ENCODE measurements at regions not wholly inside any gene's neighbourhood (a gene's known extent, or its start where the extent isn't known, plus 50 kb on each side); places are given as distances from the start of the nearest gene placed in this dataset.

- Histone ChIP-seq H3K4me1 (ENCODE audit: control insufficient read depth, insufficient read depth, low read length) (no peaks in the 10 kb centered on the region), H3K27ac (ENCODE audit: low read depth, low read length) (no peak overlapping the region), H3K36me3 (ENCODE audit: control insufficient read depth, insufficient read depth, low read length) (no peaks in the 10 kb centered on the region), H3K9me3 (ENCODE audit: control insufficient read depth, insufficient read depth, low read depth, low read length) (no peaks in the 10 kb centered on the region), H3K27me3 (ENCODE audit: control insufficient read depth, insufficient read depth, low read length) (no peaks in the 10 kb centered on the region), H3K9ac (ENCODE audit: low read length) (no peak overlapping the region), H3K4me3 (ENCODE audit: low read depth, low read length) (no peak overlapping the region)
Measured at GRCh38 chr2:64300066-64300465, 153.9 kb upstream of the LGALSL start.

- H3K27me3 ChIP-seq (ENCODE audit: control insufficient read depth, insufficient read depth, low read length) = no peaks in the 10 kb centered on the region
- no peak overlapping the region for H3K4me3 ChIP-seq (ENCODE audit: low read depth, low read length)
- no peaks in the 10 kb centered on the region for H3K4me1 ChIP-seq (ENCODE audit: control insufficient read depth, insufficient read depth, low read length)
- H3K9ac ChIP-seq (ENCODE audit: low read length) = no peak overlapping the region
- H3K27ac ChIP-seq (ENCODE audit: low read depth, low read length) = no peak overlapping the region
- no peaks in the 10 kb centered on the region for H3K9me3 ChIP-seq (ENCODE audit: control insufficient read depth, insufficient read depth, low read depth, low read length)
- no peaks in the 10 kb centered on the region for H3K36me3 ChIP-seq (ENCODE audit: control insufficient read depth, insufficient read depth, low read length)
Measured at GRCh38 chr2:64303250-64303649, 150.7 kb upstream of the LGALSL start.

DNA sequence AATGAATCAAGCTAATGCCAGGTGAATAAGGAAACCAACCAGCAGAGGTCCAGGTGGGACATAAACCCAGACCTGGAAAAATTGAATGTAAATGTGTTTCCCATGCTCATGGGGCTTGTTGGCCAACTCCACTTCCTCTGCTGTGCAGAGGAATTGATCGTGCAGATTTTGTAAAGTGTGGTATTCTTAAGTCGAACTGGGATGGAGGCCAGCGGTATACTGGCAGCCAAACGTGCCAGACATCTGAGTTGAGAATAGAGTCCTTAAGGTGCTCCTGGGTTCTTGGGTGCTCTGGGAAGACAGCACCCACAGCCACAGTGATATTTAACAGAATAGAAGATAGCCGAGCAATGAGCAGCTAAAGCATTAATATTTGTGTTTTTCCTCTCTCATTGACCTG lies 146.5 kb upstream of the LGALSL start:
- Histone ChIP-seq H3K9me3 (ENCODE audit: control insufficient read depth, insufficient read depth, low read depth, low read length) (no peaks in the 10 kb centered on the region), H3K36me3 (ENCODE audit: control insufficient read depth, insufficient read depth, low read length) (no peaks in the 10 kb centered on the region), H3K27me3 (ENCODE audit: control insufficient read depth, insufficient read depth, low read length) (no peaks in the 10 kb centered on the region), H3K9ac (ENCODE audit: low read length) (no peak overlapping the region), H3K4me3 (ENCODE audit: low read depth, low read length) (no peak overlapping the region), H3K27ac (ENCODE audit: low read depth, low read length) (no peak overlapping the region), H3K4me1 (ENCODE audit: control insufficient read depth, insufficient read depth, low read length) (peaks cover 15% of the 10 kb centered on the region)

- H3K9me3 ChIP-seq (ENCODE audit: control insufficient read depth, insufficient read depth, low read depth, low read length) = no peaks in the 10 kb centered on the region
Measured at GRCh38 chr2:64311191-64311910, 142.6 kb upstream of the LGALSL start.

GRCh38 chr2:64311948-64312621 lies 141.9 kb upstream of the LGALSL start:
- H3K27me3 ChIP-seq (ENCODE audit: control insufficient read depth, insufficient read depth, low read length) = no peaks in the 10 kb centered on the region
- H3K4me3 ChIP-seq (ENCODE audit: low read depth, low read length) = no peak overlapping the region
- H3K9ac ChIP-seq (ENCODE audit: low read length) = no peak overlapping the region
- H3K36me3 ChIP-seq (ENCODE audit: control insufficient read depth, insufficient read depth, low read length) = no peaks in the 10 kb centered on the region
- peaks cover 23% of the 10 kb centered on the region for H3K4me1 ChIP-seq (ENCODE audit: control insufficient read depth, insufficient read depth, low read length)
- no peaks in the 10 kb centered on the region for H3K9me3 ChIP-seq (ENCODE audit: control insufficient read depth, insufficient read depth, low read depth, low read length)
- H3K27ac ChIP-seq (ENCODE audit: low read depth, low read length) = no peak overlapping the region

More at GRCh38 chr2:64311191-64311910, 142.6 kb upstream of the LGALSL start:
- no peaks in the 10 kb centered on the region for H3K36me3 ChIP-seq (ENCODE audit: control insufficient read depth, insufficient read depth, low read length)
- H3K4me3 ChIP-seq (ENCODE audit: low read depth, low read length) = no peak overlapping the region
- H3K9ac ChIP-seq (ENCODE audit: low read length) = no peak overlapping the region
- peaks cover 23% of the 10 kb centered on the region for H3K4me1 ChIP-seq (ENCODE audit: control insufficient read depth, insufficient read depth, low read length)
- no peaks in the 10 kb centered on the region for H3K27me3 ChIP-seq (ENCODE audit: control insufficient read depth, insufficient read depth, low read length)
- H3K27ac ChIP-seq (ENCODE audit: low read depth, low read length) = no peak overlapping the region

- no peaks in the 10 kb centered on the region for H3K27me3 ChIP-seq (ENCODE audit: control insufficient read depth, insufficient read depth, low read length)
- H3K9ac ChIP-seq (ENCODE audit: low read length) = no peak overlapping the region
- H3K4me3 ChIP-seq (ENCODE audit: low read depth, low read length) = no peak overlapping the region
- peaks cover 23% of the 10 kb centered on the region for H3K4me1 ChIP-seq (ENCODE audit: control insufficient read depth, insufficient read depth, low read length)
- H3K27ac ChIP-seq (ENCODE audit: low read depth, low read length) = no peak overlapping the region
- H3K9me3 ChIP-seq (ENCODE audit: control insufficient read depth, insufficient read depth, low read depth, low read length) = no peaks in the 10 kb centered on the region
- no peaks in the 10 kb centered on the region for H3K36me3 ChIP-seq (ENCODE audit: control insufficient read depth, insufficient read depth, low read length)
Measured at GRCh38 chr2:64312622-64313397, 141.2 kb upstream of the LGALSL start.

DNA sequence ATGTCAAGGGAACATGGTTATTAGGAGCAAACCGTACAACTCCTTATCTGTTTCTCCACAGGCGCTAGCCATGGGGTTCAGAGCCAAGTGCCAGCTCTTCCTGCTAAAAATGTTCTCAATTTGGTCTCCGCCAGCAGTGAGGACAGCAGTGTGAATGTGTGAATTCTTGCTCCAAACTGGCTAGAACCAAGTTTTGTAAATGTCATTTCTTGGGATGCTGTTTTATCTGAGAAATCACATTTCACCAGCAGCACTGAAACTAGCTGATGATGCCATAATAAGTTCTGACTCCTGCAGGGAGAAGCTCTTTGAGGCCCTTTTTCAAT lies 140.6 kb upstream of the LGALSL start:
- Histone ChIP-seq H3K9me3 (ENCODE audit: control insufficient read depth, insufficient read depth, low read depth, low read length) (no peaks in the 10 kb centered on the region), H3K27ac (ENCODE audit: low read depth, low read length) (no peak overlapping the region), H3K4me1 (ENCODE audit: control insufficient read depth, insufficient read depth, low read length) (peaks cover 23% of the 10 kb centered on the region), H3K36me3 (ENCODE audit: control insufficient read depth, insufficient read depth, low read length) (no peaks in the 10 kb centered on the region), H3K27me3 (ENCODE audit: control insufficient read depth, insufficient read depth, low read length) (no peaks in the 10 kb centered on the region), H3K4me3 (ENCODE audit: low read depth, low read length) (no peak overlapping the region), H3K9ac (ENCODE audit: low read length) (no peak overlapping the region)

DNA sequence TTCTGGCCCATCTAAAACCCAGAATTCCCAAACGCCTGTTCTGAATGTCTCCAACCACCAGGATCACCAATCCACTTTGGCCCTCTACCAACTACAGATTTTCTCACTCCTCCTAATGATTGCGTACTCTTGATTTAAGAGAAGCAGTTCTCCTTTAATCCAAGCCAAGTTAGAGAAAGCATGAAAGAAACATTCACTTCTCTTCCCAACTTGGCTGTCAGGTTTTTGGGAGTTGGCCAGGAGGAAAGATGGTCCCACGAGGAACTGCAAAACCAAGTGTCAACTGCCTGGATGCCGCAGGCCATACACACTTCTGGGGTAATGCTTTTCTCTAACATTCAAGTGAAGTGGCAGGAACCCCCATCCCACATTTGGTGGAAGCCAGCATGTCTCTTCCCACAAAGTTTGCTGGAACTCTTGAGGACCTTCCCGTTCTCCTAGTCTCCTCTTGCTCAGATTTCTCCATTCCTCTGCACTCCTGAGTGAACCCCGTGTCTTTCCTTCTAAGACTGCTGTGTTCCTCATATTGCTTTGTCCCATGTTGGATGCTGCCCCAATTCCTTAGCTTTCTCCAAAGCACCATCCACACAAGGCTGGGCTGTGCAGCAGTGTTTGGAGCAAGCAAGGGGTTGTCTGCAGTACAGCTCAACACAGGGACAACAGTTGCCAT lies 138.5 kb upstream of the LGALSL start:
- Histone ChIP-seq H3K27me3 (ENCODE audit: control insufficient read depth, insufficient read depth, low read length) (no peaks in the 10 kb centered on the region), H3K36me3 (ENCODE audit: control insufficient read depth, insufficient read depth, low read length) (no peaks in the 10 kb centered on the region), H3K9ac (ENCODE audit: low read length) (no peak overlapping the region), H3K27ac (ENCODE audit: low read depth, low read length) (no peak overlapping the region), H3K4me1 (ENCODE audit: control insufficient read depth, insufficient read depth, low read length) (peaks cover 23% of the 10 kb centered on the region), H3K9me3 (ENCODE audit: control insufficient read depth, insufficient read depth, low read depth, low read length) (peaks cover under 1% of the 10 kb centered on the region; the same call in 1 of the 2 replicates), H3K4me3 (ENCODE audit: low read depth, low read length) (no peak overlapping the region)

DNA sequence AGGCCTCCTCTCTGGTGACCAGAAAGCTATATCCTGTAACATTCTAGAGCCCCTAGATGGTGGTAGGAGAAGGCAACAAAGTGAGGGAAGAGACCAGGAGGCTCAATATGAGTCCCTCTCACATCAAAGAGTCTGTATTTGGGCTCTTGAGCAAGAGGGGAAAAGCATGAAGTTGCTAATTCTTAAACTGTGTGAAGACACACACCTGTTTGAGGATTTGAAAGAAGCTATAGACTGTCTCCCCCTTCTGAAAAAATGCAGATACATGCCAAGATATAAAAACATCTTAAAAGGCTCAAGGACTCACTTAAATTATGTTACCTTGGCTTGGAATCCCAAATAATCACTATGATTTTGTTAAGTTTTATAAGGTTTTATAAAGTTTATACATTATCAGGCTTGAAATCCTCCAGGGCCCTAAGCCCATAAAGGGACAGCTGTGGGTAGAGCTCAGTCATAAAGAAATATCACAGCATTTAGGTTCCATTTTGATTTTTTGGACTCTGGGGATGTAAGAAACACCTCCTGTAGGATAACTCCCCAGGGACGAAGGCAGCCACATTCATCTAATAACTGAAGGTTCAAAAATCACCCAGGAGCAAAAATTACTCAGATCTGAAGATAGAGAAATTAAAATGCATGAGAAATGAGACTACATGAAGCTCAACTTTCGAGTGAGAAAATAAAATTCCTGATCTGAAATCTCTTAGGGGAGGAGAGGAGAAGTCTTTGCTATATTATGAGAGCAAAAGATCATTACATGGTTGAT lies 136.1 kb upstream of the LGALSL start:
- H3K4me1 ChIP-seq (ENCODE audit: control insufficient read depth, insufficient read depth, low read length) = peaks cover 13% of the 10 kb centered on the region; the same call in 1 of the 2 replicates
- no peaks in the 10 kb centered on the region for H3K36me3 ChIP-seq (ENCODE audit: control insufficient read depth, insufficient read depth, low read length)
- no peak overlapping the region for H3K4me3 ChIP-seq (ENCODE audit: low read depth, low read length)
- H3K9me3 ChIP-seq (ENCODE audit: control insufficient read depth, insufficient read depth, low read depth, low read length) = peaks cover 8% of the 10 kb centered on the region; the same call in 1 of the 2 replicates
- no peak overlapping the region for H3K9ac ChIP-seq (ENCODE audit: low read length)
- H3K27ac ChIP-seq (ENCODE audit: low read depth, low read length) = no peak overlapping the region
- H3K27me3 ChIP-seq (ENCODE audit: control insufficient read depth, insufficient read depth, low read length) = no peaks in the 10 kb centered on the region

GRCh38 chr2:64318476-64318748 lies 135.6 kb upstream of the LGALSL start:
- Histone ChIP-seq H3K27me3 (ENCODE audit: control insufficient read depth, insufficient read depth, low read length) (no peaks in the 10 kb centered on the region), H3K27ac (ENCODE audit: low read depth, low read length) (no peak overlapping the region), H3K4me3 (ENCODE audit: low read depth, low read length) (no peak overlapping the region), H3K9ac (ENCODE audit: low read length) (no peak overlapping the region), H3K36me3 (ENCODE audit: control insufficient read depth, insufficient read depth, low read length) (no peaks in the 10 kb centered on the region), H3K9me3 (ENCODE audit: control insufficient read depth, insufficient read depth, low read depth, low read length) (peaks cover 8% of the 10 kb centered on the region; the same call in 1 of the 2 replicates), H3K4me1 (ENCODE audit: control insufficient read depth, insufficient read depth, low read length) (peaks cover 10% of the 10 kb centered on the region; the same call in 1 of the 2 replicates)
